Keratinocyte (primary cell): ENCODE measurements at regions not wholly inside any gene's neighbourhood (a gene's known extent, or its start where the extent isn't known, plus 50 kb on each side); places are given as distances from the start of the nearest gene placed in this dataset.

ENCODE experiments used
- EZH2 ChIP-seq: IDR thresholded peaks from one replicate; pipeline ENCODE4 v1.6.1; 2012; ENCODE audit warnings: inconsistent platforms, mild to moderate bottlenecking, low read length, moderate library complexity
- TF ChIP-seq, protein P1 (sequence below), 3 experiments: IDR thresholded peaks in 1 of 3; conservative IDR thresholded peaks in 1 of 3; optimal IDR thresholded peaks in 1 of 3; 2 replicates in 2 of 3; 3 replicates in 1 of 3; pipeline versions ENCODE3 to v1.5.1; 2011; ENCODE audit warnings: low read length in 3 of 3, mild to moderate bottlenecking in 3 of 3, moderate library complexity in 2 of 3, control low read depth in 1 of 3, inconsistent platforms in 1 of 3; ENCODE audit not compliant: insufficient read depth in 2 of 3; ENCODE audit errors: extremely low read depth in 1 of 3

DNA sequence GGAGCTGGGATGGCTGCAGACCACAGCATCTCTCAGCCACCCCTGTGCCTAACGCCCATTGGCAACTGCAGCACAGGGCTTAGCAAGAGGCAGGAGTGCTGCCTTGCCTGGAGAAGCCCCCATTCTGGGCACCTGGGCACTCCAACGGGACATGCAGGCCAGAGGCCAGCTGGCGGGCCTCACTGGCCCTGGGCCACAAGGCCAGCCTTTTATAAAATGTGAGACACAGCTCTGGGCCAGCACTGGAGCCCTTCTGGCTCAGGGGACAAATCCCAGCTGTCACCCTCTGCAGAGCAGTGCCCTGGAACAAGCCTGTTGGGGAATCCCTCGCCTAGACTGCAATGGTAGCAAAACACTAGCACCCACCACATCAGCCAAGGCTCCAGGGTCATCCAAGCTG is 171.8 kb downstream of the WSCD1 start:
- TF ChIP-seq, protein P1, sequence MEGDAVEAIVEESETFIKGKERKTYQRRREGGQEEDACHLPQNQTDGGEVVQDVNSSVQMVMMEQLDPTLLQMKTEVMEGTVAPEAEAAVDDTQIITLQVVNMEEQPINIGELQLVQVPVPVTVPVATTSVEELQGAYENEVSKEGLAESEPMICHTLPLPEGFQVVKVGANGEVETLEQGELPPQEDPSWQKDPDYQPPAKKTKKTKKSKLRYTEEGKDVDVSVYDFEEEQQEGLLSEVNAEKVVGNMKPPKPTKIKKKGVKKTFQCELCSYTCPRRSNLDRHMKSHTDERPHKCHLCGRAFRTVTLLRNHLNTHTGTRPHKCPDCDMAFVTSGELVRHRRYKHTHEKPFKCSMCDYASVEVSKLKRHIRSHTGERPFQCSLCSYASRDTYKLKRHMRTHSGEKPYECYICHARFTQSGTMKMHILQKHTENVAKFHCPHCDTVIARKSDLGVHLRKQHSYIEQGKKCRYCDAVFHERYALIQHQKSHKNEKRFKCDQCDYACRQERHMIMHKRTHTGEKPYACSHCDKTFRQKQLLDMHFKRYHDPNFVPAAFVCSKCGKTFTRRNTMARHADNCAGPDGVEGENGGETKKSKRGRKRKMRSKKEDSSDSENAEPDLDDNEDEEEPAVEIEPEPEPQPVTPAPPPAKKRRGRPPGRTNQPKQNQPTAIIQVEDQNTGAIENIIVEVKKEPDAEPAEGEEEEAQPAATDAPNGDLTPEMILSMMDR (optimal IDR thresholded peaks at IDR 0.05 in 1 of 3, IDR thresholded peaks at IDR 0.05 in 1 of 3, conservative IDR thresholded peaks at IDR 0.05 in 1 of 3; ENCODE audit: extremely low read depth in 1 of 3, insufficient read depth in 2 of 3, low read length in 3 of 3), result no peak
- TF ChIP-seq EZH2, result no peak
